HFF-Myc (cell line): ENCODE measurements at regions not wholly inside any gene's neighbourhood (a gene's known extent, or its start where the extent isn't known, plus 50 kb on each side); places are given as distances from the start of the nearest gene placed in this dataset.

Experiments
- DNase-seq: peaks from one replicate; pipeline ENCODE4 v3.0.0-alpha.2; 2011; ENCODE audit warnings: low read depth; ENCODE audit errors: extremely low read depth
- H3K4me3 ChIP-seq: replicated peaks from 2 replicates; pipeline ENCODE4 v1.5.1; 2011; ENCODE audit warnings: low read depth, mild to moderate bottlenecking, control low read depth, low read length
- CTCF ChIP-seq: IDR thresholded peaks from 2 replicates; pipeline ENCODE4 v1.5.1; 2012; ENCODE audit warnings: mild to moderate bottlenecking, low read depth, low read length, control low read depth; ENCODE audit errors: missing control alignments

GRCh38 chr7:155373359-155374273 is 75.9 kb downstream of the INSIG1 start:
- DNase-seq = no peak
- no peak overlapping the region for H3K4me3 ChIP-seq
- no peak for TF ChIP-seq CTCF

GRCh38 chr7:155374276-155375252 is 76.9 kb downstream of the INSIG1 start:
- TF ChIP-seq CTCF = no peak
- H3K4me3 ChIP-seq = no peak overlapping the region
- DNase-seq = no peak

- peak; percentile 11 for DNase-seq
- no peak overlapping the region for H3K4me3 ChIP-seq
- no peak for TF ChIP-seq CTCF
Observed at GRCh38 chr7:155375337-155376277, 77.9 kb downstream of the INSIG1 start.

GRCh38 chr7:155377071-155377837 is 79.6 kb downstream of the INSIG1 start:
- H3K4me3 ChIP-seq = no peak overlapping the region
- DNase-seq = no peak
- TF ChIP-seq CTCF = no peak

GRCh38 chr7:155377838-155378579 is 79.9 kb upstream of the EN2 start:
- TF ChIP-seq CTCF = no peak
- no peak for DNase-seq
- no peak overlapping the region for H3K4me3 ChIP-seq
